Gastroesophageal sphincter (tissue), 4 donors: ENCODE measurements at regions not wholly inside any gene's neighbourhood (a gene's known extent, or its start where the extent isn't known, plus 50 kb on each side); places are given as distances from the start of the nearest gene placed in this dataset.
"Not testable (repeated sequence)": the region's sequence is repeated elsewhere in the genome, so short reads cannot be mapped to it uniquely, and the experiment has no call there.

Experiments
- ATAC-seq: fragments of 150-250 bp; one replicate; pipeline ENCODE4 v1.9.1; 2016; ENCODE audit warnings: mild to moderate bottlenecking, moderate library complexity
- H3K27ac ChIP-seq, 4 donors: fragments of 200-600 bp; sonication (generic) in 3 of 4; 1 replicate in 3 of 4; 2 replicates in 1 of 4; pipeline ENCODE4 v1.5.1; 2016 to 2019
- H3K27me3 ChIP-seq: fragments of 200-600 bp; sonication (generic); one replicate; pipeline ENCODE4 v1.5.1; 2019
- H3K36me3 ChIP-seq, 2 donors: fragments of 200-600 bp; sonication (generic); one replicate each; pipeline ENCODE4 v1.5.1; 2019; ENCODE audit warnings: control low read depth in 1 of 2
- H3K4me1 ChIP-seq, 3 donors: fragments of 200-600 bp; sonication (generic); 1 replicate in 2 of 3; 2 replicates in 1 of 3; pipeline ENCODE4 v1.5.1; 2016 to 2019; ENCODE audit warnings: control low read depth in 2 of 3
- H3K4me3 ChIP-seq, 2 donors: fragments of 200-600 bp; sonication (generic); one replicate each; pipeline ENCODE4 v1.5.1; 2019; ENCODE audit warnings: mild to moderate bottlenecking in 1 of 2, moderate library complexity in 1 of 2
- H3K9me3 ChIP-seq, 3 donors: fragments of 200-600 bp; sonication (generic); one replicate each; pipeline ENCODE4 v1.5.1; 2017 to 2019; ENCODE audit warnings: control low read depth in 2 of 3
- EP300 ChIP-seq: sonication (generic); formaldehyde crosslinking; IDR thresholded peaks from one replicate; pipeline ENCODE4 v1.6.1; 2017; ENCODE audit warnings: antibody characterized with exemption, mild to moderate bottlenecking
- POLR2A ChIP-seq, 2 donors: fragments of 450-650 bp; IDR thresholded peaks; one replicate each; pipeline ENCODE4 v1.6.1; 2017; ENCODE audit warnings: antibody characterized with exemption in 2 of 2, mild to moderate bottlenecking in 2 of 2, moderate library complexity in 1 of 2
- POLR2AphosphoS5 ChIP-seq: sonication (generic); formaldehyde crosslinking; IDR thresholded peaks from one replicate; pipeline ENCODE4 v1.6.1; 2017; ENCODE audit warnings: antibody characterized with exemption
- WGBS, 2 donors: methylation state at CpG; one replicate each; pipeline ENCODE4 v1.1.5; 2018; ENCODE audit warnings: low coverage in 1 of 2; 5-methylcytosine and 5-hydroxymethylcytosine counted together
- TF ChIP-seq, protein P1 (sequence below), 4 experiments: fragments of 200-600 bp in 2 of 4; fragments of 450-650 bp in 2 of 4; sonication (generic) in 1 of 4; IDR thresholded peaks; one replicate each; pipeline ENCODE4 v1.5.1; 2017 to 2019; ENCODE audit warnings: antibody characterized with exemption in 4 of 4, mild to moderate bottlenecking in 2 of 4, moderate library complexity in 2 of 4

GRCh38 chr2:22449696-22450095 lies 935.3 kb upstream of the KLHL29 start:
- no peak for ATAC-seq
- no peaks in the 10 kb centered on the region for H3K9me3 ChIP-seq
- TF ChIP-seq EP300 (no peak), POLR2AphosphoS5 (no peak), POLR2A (IDR thresholded peaks at IDR 0.05) (no peak)
- TF ChIP-seq, protein P1, sequence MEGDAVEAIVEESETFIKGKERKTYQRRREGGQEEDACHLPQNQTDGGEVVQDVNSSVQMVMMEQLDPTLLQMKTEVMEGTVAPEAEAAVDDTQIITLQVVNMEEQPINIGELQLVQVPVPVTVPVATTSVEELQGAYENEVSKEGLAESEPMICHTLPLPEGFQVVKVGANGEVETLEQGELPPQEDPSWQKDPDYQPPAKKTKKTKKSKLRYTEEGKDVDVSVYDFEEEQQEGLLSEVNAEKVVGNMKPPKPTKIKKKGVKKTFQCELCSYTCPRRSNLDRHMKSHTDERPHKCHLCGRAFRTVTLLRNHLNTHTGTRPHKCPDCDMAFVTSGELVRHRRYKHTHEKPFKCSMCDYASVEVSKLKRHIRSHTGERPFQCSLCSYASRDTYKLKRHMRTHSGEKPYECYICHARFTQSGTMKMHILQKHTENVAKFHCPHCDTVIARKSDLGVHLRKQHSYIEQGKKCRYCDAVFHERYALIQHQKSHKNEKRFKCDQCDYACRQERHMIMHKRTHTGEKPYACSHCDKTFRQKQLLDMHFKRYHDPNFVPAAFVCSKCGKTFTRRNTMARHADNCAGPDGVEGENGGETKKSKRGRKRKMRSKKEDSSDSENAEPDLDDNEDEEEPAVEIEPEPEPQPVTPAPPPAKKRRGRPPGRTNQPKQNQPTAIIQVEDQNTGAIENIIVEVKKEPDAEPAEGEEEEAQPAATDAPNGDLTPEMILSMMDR (IDR thresholded peaks at IDR 0.05), result no peak
- H3K4me1 ChIP-seq, result no peaks in the 10 kb centered on the region
- no peaks in the 10 kb centered on the region for H3K36me3 ChIP-seq
- WGBS, 2 donors, result 67 to 75% methylated on average over 5 of the region's 5 CpGs
- H3K27me3 ChIP-seq, result no peaks in the 10 kb centered on the region
- H3K27ac ChIP-seq, result no peak overlapping the region
- H3K4me3 ChIP-seq, result no peak overlapping the region

DNA sequence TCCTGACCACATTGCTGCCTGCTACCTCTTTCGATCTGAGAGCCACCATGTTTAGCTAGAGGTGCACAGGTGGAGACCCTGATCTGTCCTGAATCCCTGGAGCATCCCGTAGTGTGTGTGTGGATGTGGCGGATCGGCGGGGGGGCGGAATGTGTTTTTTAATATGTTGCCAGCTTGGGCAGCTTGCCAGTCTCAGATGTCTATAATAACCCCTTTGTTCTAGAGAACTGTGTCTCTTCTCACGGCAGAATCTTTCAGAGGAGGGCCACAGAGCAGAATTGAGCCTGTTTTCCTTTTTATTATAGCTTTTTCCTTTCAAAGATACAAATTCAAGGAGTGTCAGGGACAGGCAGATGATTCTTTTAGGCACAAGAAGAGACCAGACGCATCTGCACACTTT lies 934.1 kb upstream of the KLHL29 start:
- Histone ChIP-seq H3K36me3 (no peaks in the 10 kb centered on the region), H3K27me3 (no peaks in the 10 kb centered on the region), H3K27ac (no peak overlapping the region), H3K4me3 (no peak overlapping the region), H3K4me1 (no peaks in the 10 kb centered on the region), H3K9me3 (no peaks in the 10 kb centered on the region)
- no peak for ATAC-seq
- WGBS, 2 donors, result 61 to 94% methylated on average over 2 to 7 of the region's 8 CpGs
- TF ChIP-seq, protein P1 (IDR thresholded peaks at IDR 0.05), result no peak
- TF ChIP-seq POLR2AphosphoS5 (no peak), POLR2A (IDR thresholded peaks at IDR 0.05) (no peak), EP300 (no peak)

GRCh38 chr2:22454826-22455485 lies 930.0 kb upstream of the KLHL29 start:
- H3K27me3 ChIP-seq, result no peaks in the 10 kb centered on the region
- TF ChIP-seq POLR2AphosphoS5 (no peak), POLR2A (IDR thresholded peaks at IDR 0.05) (no peak)
- TF ChIP-seq, protein P1 (IDR thresholded peaks at IDR 0.05), result no peak
- H3K4me3 ChIP-seq, result no peak overlapping the region
- no peaks in the 10 kb centered on the region for H3K4me1 ChIP-seq
- WGBS, 2 donors, result 25 to 39% methylated on average over 2 of the region's 2 CpGs
- no peak overlapping the region for H3K27ac ChIP-seq
- no peaks in the 10 kb centered on the region for H3K36me3 ChIP-seq
- H3K9me3 ChIP-seq, result no peaks in the 10 kb centered on the region
- ATAC-seq, result no peak

GRCh38 chr2:22458440-22458839 lies 926.5 kb upstream of the KLHL29 start:
- TF ChIP-seq EP300 (no peak), POLR2AphosphoS5 (no peak), POLR2A (IDR thresholded peaks at IDR 0.05) (no peak)
- TF ChIP-seq, protein P1 (IDR thresholded peaks at IDR 0.05), result no peak
- ATAC-seq, result no peak
- no peak overlapping the region for H3K4me3 ChIP-seq
- no peak overlapping the region for H3K27ac ChIP-seq
- 38 to 57% methylated on average over 1 of the region's 1 CpG for WGBS, 2 donors
- no peaks in the 10 kb centered on the region for H3K36me3 ChIP-seq
- no peaks in the 10 kb centered on the region for H3K9me3 ChIP-seq
- no peaks in the 10 kb centered on the region for H3K27me3 ChIP-seq
- H3K4me1 ChIP-seq, result no peaks in the 10 kb centered on the region

GRCh38 chr2:22475103-22475502 lies 909.9 kb upstream of the KLHL29 start:
- H3K4me3 ChIP-seq, H3K27me3 ChIP-seq, H3K36me3 ChIP-seq, H3K27ac ChIP-seq, H3K4me1 ChIP-seq, ATAC-seq, H3K9me3 ChIP-seq: not testable (repeated sequence)
- WGBS, 2 donors, result 69 to 100% methylated on average over 3 of the region's 4 CpGs
